HEK293T (cell line): ENCODE measurements at regions not wholly inside any gene's neighbourhood (a gene's known extent, or its start where the extent isn't known, plus 50 kb on each side); places are given as distances from the start of the nearest gene placed in this dataset.

ENCODE experiments used
- CTCF ChIA-PET: fragments of 350-600 bp; formaldehyde crosslinking; extraction: SDS; loops from one replicate; lab custom pipeline; 2021; ENCODE audit warnings: antibody characterized with exemption, inconsistent platforms; lab: Yijun Ruan, JAX
- POLR2A ChIA-PET: fragments of 350-600 bp; formaldehyde crosslinking; extraction: SDS; loops from one replicate; lab custom pipeline; 2020; ENCODE audit warnings: antibody characterized with exemption, inconsistent platforms; lab: Yijun Ruan, JAX
- DNase-seq: peaks from one replicate; pipeline ENCODE4 v3.0.0; 2012; ENCODE audit warnings: mixed read lengths; ENCODE audit errors: extremely low spot score
- ARNT ChIP-seq: fragments of 450-650 bp; IDR thresholded peaks from 2 replicates; pipeline ENCODE4 v1.6.1; 2017; ENCODE audit warnings: mild to moderate bottlenecking
- BHLHE40 ChIP-seq: fragments of 450-650 bp; IDR thresholded peaks from 2 replicates; pipeline ENCODE4 v1.6.1; 2016; ENCODE audit warnings: mild to moderate bottlenecking, moderate library complexity, borderline replicate concordance
- CTBP1 ChIP-seq: fragments of 450-650 bp; IDR thresholded peaks from 2 replicates; pipeline ENCODE4 v1.6.1; 2016; ENCODE audit warnings: borderline replicate concordance
- ELF4 ChIP-seq: fragments of 450-650 bp; IDR thresholded peaks from 2 replicates; pipeline ENCODE4 v1.6.1; 2017; ENCODE audit warnings: antibody characterized with exemption
- FOXA1 ChIP-seq: fragments of 450-650 bp; IDR thresholded peaks from 2 replicates; pipeline ENCODE4 v1.6.1; 2016; ENCODE audit warnings: mild to moderate bottlenecking
- FOXK2 ChIP-seq: fragments of 450-650 bp; IDR thresholded peaks from 2 replicates; pipeline ENCODE4 v1.6.1; 2016; ENCODE audit warnings: mild to moderate bottlenecking
- FOXM1 ChIP-seq: fragments of 450-650 bp; IDR thresholded peaks from 2 replicates; pipeline ENCODE4 v1.6.1; 2017; ENCODE audit warnings: mild to moderate bottlenecking, borderline replicate concordance
- HDGF ChIP-seq: fragments of 450-650 bp; IDR thresholded peaks from 2 replicates; pipeline ENCODE4 v1.6.1; 2017; ENCODE audit warnings: antibody characterized with exemption, borderline replicate concordance
- L3MBTL2 ChIP-seq: fragments of 450-650 bp; conservative IDR thresholded peaks from 2 replicates; pipeline ENCODE4 v1.6.1; 2016; ENCODE audit warnings: mild to moderate bottlenecking
- LEF1 ChIP-seq: fragments of 450-650 bp; IDR thresholded peaks from 2 replicates; pipeline ENCODE4 v1.6.1; 2017; ENCODE audit warnings: mild to moderate bottlenecking, borderline replicate concordance
- NFRKB ChIP-seq: fragments of 450-650 bp; IDR thresholded peaks from 2 replicates; pipeline ENCODE4 v1.6.1; 2016; ENCODE audit warnings: mild to moderate bottlenecking, moderate library complexity
- SP1 ChIP-seq: fragments of 450-650 bp; IDR thresholded peaks from 2 replicates; pipeline ENCODE4 v1.6.1; 2017
- SUZ12 ChIP-seq: fragments of 450-650 bp; IDR thresholded peaks from 2 replicates; pipeline ENCODE4 v1.6.1; 2016; ENCODE audit warnings: mild to moderate bottlenecking
- TARDBP ChIP-seq: fragments of 450-650 bp; IDR thresholded peaks from 2 replicates; pipeline ENCODE4 v1.6.1; 2016
- ZNF384 ChIP-seq: fragments of 450-650 bp; IDR thresholded peaks from 2 replicates; pipeline ENCODE4 v1.6.1; 2016
- TF ChIP-seq, protein P1 (sequence below): fragments of 450-650 bp; IDR thresholded peaks from 2 replicates; pipeline ENCODE4 v1.6.1; 2016

DNA sequence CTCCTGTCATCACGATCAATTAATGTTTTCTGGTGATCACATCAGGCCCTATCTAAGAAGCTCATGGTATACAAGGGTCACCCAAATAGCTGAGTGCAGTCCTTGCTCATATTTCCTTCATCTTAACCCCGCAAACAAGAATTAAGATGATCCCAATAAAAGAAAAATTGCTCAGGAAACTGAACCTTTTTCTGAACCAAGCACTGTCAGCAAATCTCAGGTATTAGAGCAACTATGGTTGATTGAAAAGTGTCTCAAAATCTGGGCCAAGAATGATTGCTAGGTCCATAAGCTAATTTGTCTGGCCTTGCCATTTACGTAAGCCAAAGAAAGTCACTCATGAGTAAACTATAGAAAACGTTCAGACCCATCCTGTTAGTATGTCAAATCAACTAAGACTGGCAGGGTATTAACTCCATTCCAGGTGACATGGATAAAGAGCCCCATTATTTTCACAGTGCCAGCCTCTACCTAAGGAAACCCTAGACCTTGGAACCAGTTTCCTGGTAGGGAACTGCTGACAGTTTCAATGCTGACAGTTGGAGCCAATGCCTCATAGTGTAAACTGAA, 209.3 kb downstream of the DEPDC1B start:
- ChIA-PET POLR2A (no interaction called here), CTCF (no interaction called here)
- TF ChIP-seq CTBP1 (no peak), TARDBP (no peak), FOXM1 (no peak), NFRKB (no peak), FOXA1 (no peak), ARNT (no peak), LEF1 (no peak), FOXK2 (no peak), BHLHE40 (no peak), SP1 (no peak), L3MBTL2 (no peak), ELF4 (no peak), SUZ12 (no peak)
- DNase-seq = no peak

DNA sequence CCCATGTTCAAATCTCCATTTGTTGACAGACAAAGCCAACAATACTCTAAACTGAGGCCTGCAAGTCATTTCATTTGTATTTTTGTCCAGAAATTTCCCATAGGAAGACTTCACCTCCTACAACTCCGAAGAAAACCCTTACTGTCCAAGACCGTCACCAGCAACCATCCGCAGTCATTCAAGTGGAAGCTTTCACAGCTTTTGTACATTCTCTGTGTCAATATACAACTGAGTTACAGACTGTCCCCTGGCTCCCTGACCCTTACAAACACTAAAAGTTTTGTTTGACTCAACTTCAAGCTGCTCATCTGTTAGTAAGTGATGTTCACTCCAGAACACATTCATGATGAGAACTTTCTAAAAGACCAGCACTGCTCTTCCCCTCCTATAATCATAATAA, 210.1 kb downstream of the DEPDC1B start:
- no peak for DNase-seq
- ChIA-PET CTCF (no interaction called here), POLR2A (no interaction called here)
- TF ChIP-seq, protein P1, sequence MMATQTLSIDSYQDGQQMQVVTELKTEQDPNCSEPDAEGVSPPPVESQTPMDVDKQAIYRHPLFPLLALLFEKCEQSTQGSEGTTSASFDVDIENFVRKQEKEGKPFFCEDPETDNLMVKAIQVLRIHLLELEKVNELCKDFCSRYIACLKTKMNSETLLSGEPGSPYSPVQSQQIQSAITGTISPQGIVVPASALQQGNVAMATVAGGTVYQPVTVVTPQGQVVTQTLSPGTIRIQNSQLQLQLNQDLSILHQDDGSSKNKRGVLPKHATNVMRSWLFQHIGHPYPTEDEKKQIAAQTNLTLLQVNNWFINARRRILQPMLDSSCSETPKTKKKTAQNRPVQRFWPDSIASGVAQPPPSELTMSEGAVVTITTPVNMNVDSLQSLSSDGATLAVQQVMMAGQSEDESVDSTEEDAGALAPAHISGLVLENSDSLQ = no peak

GRCh38 chr5:60489377-60489776, 210.6 kb downstream of the DEPDC1B start:
- CTCF ChIA-PET = no interaction called here
- TF ChIP-seq SP1 = no peak
- TF ChIP-seq, protein P1 = no peak
- no peak for TF ChIP-seq HDGF
- no peak for TF ChIP-seq TARDBP
- no peak for TF ChIP-seq L3MBTL2
- TF ChIP-seq CTBP1 = no peak
- no peak for TF ChIP-seq ZNF384
- no peak for TF ChIP-seq SUZ12
- TF ChIP-seq FOXM1 = no peak
- no peak for TF ChIP-seq FOXA1
- TF ChIP-seq ARNT = no peak
- TF ChIP-seq LEF1 = no peak
- TF ChIP-seq NFRKB = no peak
- TF ChIP-seq BHLHE40 = no peak
- TF ChIP-seq FOXK2 = no peak
- TF ChIP-seq ELF4 = no peak
- no peak for DNase-seq

GRCh38 chr5:60488466-60489130, 211.4 kb downstream of the DEPDC1B start:
- ChIA-PET POLR2A (no interaction called here), CTCF (no interaction called here)
- DNase-seq = no peak
- TF ChIP-seq HDGF (no peak), FOXM1 (no peak), L3MBTL2 (no peak), ELF4 (no peak), FOXA1 (no peak), SP1 (no peak), TARDBP (no peak), CTBP1 (no peak), ZNF384 (no peak), LEF1 (no peak), SUZ12 (no peak), BHLHE40 (no peak), ARNT (no peak), NFRKB (no peak), FOXK2 (no peak)
- TF ChIP-seq, protein P1 = no peak

More at GRCh38 chr5:60489377-60489776, 210.6 kb downstream of the DEPDC1B start:
- POLR2A ChIA-PET = no interaction called here

DNA sequence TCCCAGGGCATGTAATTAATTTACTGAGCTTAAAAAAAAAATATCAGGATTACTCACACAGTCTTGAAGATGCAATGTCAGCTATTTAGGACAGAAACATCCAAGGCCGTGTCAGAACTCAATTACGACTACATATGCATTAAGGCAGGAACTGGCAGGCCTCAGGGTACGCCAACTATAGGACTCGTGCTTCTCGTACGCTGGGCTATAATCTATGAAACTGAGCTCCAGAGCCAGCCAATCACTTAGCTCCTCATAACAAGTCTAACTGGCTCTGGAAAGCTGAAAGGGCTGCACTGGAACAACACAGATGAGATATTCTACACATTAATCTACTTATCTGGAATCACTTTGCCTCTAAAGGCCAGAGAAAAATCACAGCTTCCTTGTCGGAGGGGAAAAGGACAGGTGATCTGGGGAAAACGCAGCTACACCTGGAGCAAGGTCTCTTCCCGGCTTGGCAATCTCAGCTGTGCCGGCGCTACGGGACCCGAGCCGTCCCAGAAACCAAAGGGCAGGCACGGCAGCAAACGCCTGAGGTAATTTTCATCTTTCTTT, 212.0 kb downstream of the DEPDC1B start:
- DNase-seq = peak; percentile 13
- ChIA-PET CTCF (no interaction called here), POLR2A (no interaction called here)
- no peak for TF ChIP-seq FOXK2
- TF ChIP-seq, protein P1 = no peak
- no peak for TF ChIP-seq ELF4
- TF ChIP-seq SUZ12 = no peak
- TF ChIP-seq ZNF384 = no peak
- TF ChIP-seq ARNT = no peak
- no peak for TF ChIP-seq FOXM1
- TF ChIP-seq SP1 = no peak
- no peak for TF ChIP-seq CTBP1
- no peak for TF ChIP-seq HDGF
- TF ChIP-seq LEF1 = no peak
- TF ChIP-seq NFRKB = no peak
- TF ChIP-seq BHLHE40 = no peak

GRCh38 chr5:60487476-60487875, 212.5 kb downstream of the DEPDC1B start:
- ChIA-PET POLR2A (no interaction called here), CTCF (no interaction called here)
- no peak for DNase-seq
- TF ChIP-seq NFRKB (no peak), ZNF384 (no peak), CTBP1 (no peak), BHLHE40 (no peak), ARNT (no peak), L3MBTL2 (no peak), SP1 (no peak), FOXK2 (no peak), LEF1 (no peak), HDGF (no peak), ELF4 (no peak), FOXM1 (no peak), TARDBP (no peak), FOXA1 (no peak), SUZ12 (no peak)
- TF ChIP-seq, protein P1 = no peak
